CD14-positive monocyte (primary cell): ENCODE measurements at regions not wholly inside any gene's neighbourhood (a gene's known extent, or its start where the extent isn't known, plus 50 kb on each side); places are given as distances from the start of the nearest gene placed in this dataset.

Experiments used
- DNase-seq, 3 donors: peaks; one replicate each; pipeline ENCODE4 v3.0.0-alpha.2; 2011 to 2022
- H2AFZ ChIP-seq: 2 replicates; pipeline ENCODE4 v1.6.0; 2012; ENCODE audit warnings: mild to moderate bottlenecking, low read depth, low read length, inconsistent platforms; ENCODE audit not compliant: insufficient read depth, poor library complexity, severe bottlenecking
- H3K27ac ChIP-seq, 2 donors: 1 replicate in 1 of 2; 2 replicates in 1 of 2; pipeline ENCODE4 v1.5.1; 2012 to 2013; ENCODE audit warnings: low read length in 2 of 2, control low read depth in 1 of 2, inconsistent platforms in 1 of 2, low read depth in 1 of 2, mild to moderate bottlenecking in 1 of 2
- H3K27me3 ChIP-seq, 2 donors: one replicate each; pipeline versions ENCODE4 v1.6.0 to v1.6.1; 2011 to 2013; ENCODE audit warnings: low read length in 2 of 2; ENCODE audit not compliant: control insufficient read depth in 2 of 2, insufficient read depth in 2 of 2
- H3K36me3 ChIP-seq, 2 donors: replicated peaks in 1 of 2; 1 replicate in 1 of 2; 2 replicates in 1 of 2; pipeline versions ENCODE4 v1.5.1 to v1.6.1; 2012 to 2013; ENCODE audit warnings: low read length in 2 of 2, control low read depth in 1 of 2, inconsistent platforms in 1 of 2, mild to moderate bottlenecking in 1 of 2; ENCODE audit not compliant: insufficient read depth in 2 of 2, control insufficient read depth in 1 of 2
- H3K4me1 ChIP-seq, 2 donors: 1 replicate in 1 of 2; 2 replicates in 1 of 2; pipeline versions ENCODE4 v1.5.1 to v1.6.1; 2012 to 2013; ENCODE audit warnings: low read length in 2 of 2, control low read depth in 1 of 2, inconsistent platforms in 1 of 2, mild to moderate bottlenecking in 1 of 2, moderate library complexity in 1 of 2; ENCODE audit not compliant: insufficient read depth in 2 of 2, control insufficient read depth in 1 of 2
- H3K4me2 ChIP-seq: replicated peaks from 2 replicates; pipeline ENCODE3; 2012; ENCODE audit warnings: low read length, moderate library complexity, mild to moderate bottlenecking; ENCODE audit not compliant: poor library complexity, severe bottlenecking; ENCODE audit errors: extremely low read depth
- H3K4me3 ChIP-seq, 3 experiments: fragments of 200-600 bp in 1 of 3; sonication (generic) in 1 of 3; replicated peaks in 1 of 3; 1 replicate in 2 of 3; 2 replicates in 1 of 3; pipeline ENCODE4 v1.5.1; 2011 to 2013; ENCODE audit warnings: low read length in 3 of 3, mild to moderate bottlenecking in 3 of 3, control low read depth in 2 of 3, low read depth in 2 of 3, inconsistent platforms in 1 of 3, moderate library complexity in 1 of 3
- H3K79me2 ChIP-seq: 2 replicates; pipeline ENCODE4 v1.6.0; 2012; ENCODE audit warnings: mild to moderate bottlenecking, control low read depth, inconsistent platforms, low read length, moderate library complexity; ENCODE audit not compliant: insufficient read depth
- H3K9ac ChIP-seq: 2 replicates; pipeline ENCODE4 v1.6.0; 2017; ENCODE audit warnings: low read length, mild to moderate bottlenecking; ENCODE audit not compliant: insufficient read depth, poor library complexity, severe bottlenecking
- H3K9me3 ChIP-seq, 2 donors: replicated peaks in 1 of 2; 1 replicate in 1 of 2; 2 replicates in 1 of 2; pipeline versions ENCODE4 v1.5.1 to v1.6.1; 2012 to 2013; ENCODE audit warnings: low read length in 2 of 2, control low read depth in 1 of 2; ENCODE audit not compliant: control insufficient read depth in 1 of 2, insufficient read depth in 1 of 2
- H4K20me1 ChIP-seq: 2 replicates; pipeline ENCODE4 v1.6.0; 2012; ENCODE audit warnings: mild to moderate bottlenecking, low read length, control low read depth, moderate library complexity; ENCODE audit not compliant: insufficient read depth
- H3K27ac Mint-ChIP-seq, 7 donors: one replicate each; pipeline ENCODE4 v1.8.0; 2020; ENCODE audit warnings: mild to moderate bottlenecking in 7 of 7, mixed read lengths in 7 of 7, moderate library complexity in 6 of 7, inconsistent platforms in 2 of 7
- H3K27me3 Mint-ChIP-seq, 3 donors: one replicate each; pipeline ENCODE4 v1.8.0; 2021 to 2022; ENCODE audit warnings: low read depth in 3 of 3, mild to moderate bottlenecking in 3 of 3, mixed read lengths in 3 of 3, moderate library complexity in 3 of 3, inconsistent platforms in 1 of 3
- H3K36me3 Mint-ChIP-seq, 2 donors: one replicate each; pipeline ENCODE4 v1.8.0; 2020; ENCODE audit warnings: mixed read lengths in 2 of 2, inconsistent platforms in 1 of 2, mild to moderate bottlenecking in 1 of 2
- H3K4me1 Mint-ChIP-seq: one replicate; pipeline ENCODE4 v1.8.0; 2020; ENCODE audit warnings: mild to moderate bottlenecking, mixed read lengths
- H3K4me3 Mint-ChIP-seq, 2 donors: one replicate each; pipeline ENCODE4 v1.8.0; 2020; ENCODE audit warnings: mild to moderate bottlenecking in 2 of 2, mixed read lengths in 2 of 2, moderate library complexity in 1 of 2
- H3K9me3 Mint-ChIP-seq, 7 donors: one replicate each; pipeline ENCODE4 v1.8.0; 2020 to 2022; ENCODE audit warnings: mixed read lengths in 7 of 7, mild to moderate bottlenecking in 6 of 7, moderate library complexity in 6 of 7, inconsistent platforms in 2 of 7
- CTCF ChIP-seq: fragments of 200-600 bp; IDR thresholded peaks from one replicate; pipeline ENCODE4 v1.8.0; 2022; ENCODE audit warnings: antibody characterized with exemption, mild to moderate bottlenecking
- WGBS: methylation state at CpG from one replicate; pipeline ENCODE4 v1.1.5; 2013; ENCODE audit warnings: missing lambda C conversion rate; ENCODE audit not compliant: insufficient coverage; 5-methylcytosine and 5-hydroxymethylcytosine counted together
- intact Hi-C, 2 donors: fragments of 100-400 bp; cut with micrococcal nuclease; formaldehyde crosslinking; loops; one replicate each; pipeline versions ENCODE4 v1.15.0 to v1.15.1; 2023

- no peak overlapping the region for H3K4me3 Mint-ChIP-seq
- H3K36me3 Mint-ChIP-seq = no peaks in the 10 kb centered on the region
- H3K27ac Mint-ChIP-seq = no peak overlapping the region
- Histone ChIP-seq H4K20me1 (no peaks in the 10 kb centered on the region), H3K27ac (no peak overlapping the region), H2AFZ (no peak overlapping the region), H3K4me1 (no peaks in the 10 kb centered on the region), H3K4me2 (no peak overlapping the region), H3K27me3 (no peaks in the 10 kb centered on the region), H3K79me2 (no peaks in the 10 kb centered on the region), H3K36me3 (no peaks in the 10 kb centered on the region), H3K4me3 (no peak overlapping the region), H3K9me3 (no peaks in the 10 kb centered on the region), H3K9ac (no peak overlapping the region)
- H3K9me3 Mint-ChIP-seq = peaks cover 0 to 2% (median 0%) of the 10 kb centered on the region in 7 donors
- no peak for DNase-seq
- intact Hi-C loops = no loop called here
- no peaks in the 10 kb centered on the region for H3K27me3 Mint-ChIP-seq
- no peak for TF ChIP-seq CTCF
- WGBS = 83% methylated on average over 1 of the region's 3 CpGs
- H3K4me1 Mint-ChIP-seq = no peaks in the 10 kb centered on the region
These were observed 984.6 kb upstream of the SEMA6A start for GRCh38 chr5:117559005-117559844.

- no peak overlapping the region for H3K27ac ChIP-seq
- no peak for DNase-seq
These were observed 976.6 kb upstream of the SEMA6A start for GRCh38 chr5:117551236-117551635.

More at GRCh38 chr5:117551236-117551635, 976.6 kb upstream of the SEMA6A start:
- Histone ChIP-seq H3K9ac (no peak overlapping the region), H3K4me1 (no peaks in the 10 kb centered on the region), H2AFZ (no peak overlapping the region), H3K79me2 (no peaks in the 10 kb centered on the region), H3K4me2 (no peak overlapping the region), H3K27me3 (no peaks in the 10 kb centered on the region), H4K20me1 (no peaks in the 10 kb centered on the region), H3K36me3 (no peaks in the 10 kb centered on the region), H3K4me3 (no peak overlapping the region), H3K9me3 (no peaks in the 10 kb centered on the region)
- Mint-ChIP-seq H3K27me3 (peaks cover 0 to 1% (median 0%) of the 10 kb centered on the region in 3 donors), H3K36me3 (no peaks in the 10 kb centered on the region), H3K27ac (peak overlapping the region in 1 of 7 donors; percentile 7), H3K4me1 (no peaks in the 10 kb centered on the region), H3K9me3 (peaks cover 0 to 9% (median 2%) of the 10 kb centered on the region in 7 donors), H3K4me3 (no peak overlapping the region)
- no peak for TF ChIP-seq CTCF
- no CpG with 5 or more reads among the region's 2 CpGs for WGBS
- intact Hi-C loops = no loop called here
